ENCODE measurements at regions not wholly inside any gene's neighbourhood (a gene's known extent, or its start where the extent isn't known, plus 50 kb on each side); places are given as distances from the start of the nearest gene placed in this dataset.

DNA sequence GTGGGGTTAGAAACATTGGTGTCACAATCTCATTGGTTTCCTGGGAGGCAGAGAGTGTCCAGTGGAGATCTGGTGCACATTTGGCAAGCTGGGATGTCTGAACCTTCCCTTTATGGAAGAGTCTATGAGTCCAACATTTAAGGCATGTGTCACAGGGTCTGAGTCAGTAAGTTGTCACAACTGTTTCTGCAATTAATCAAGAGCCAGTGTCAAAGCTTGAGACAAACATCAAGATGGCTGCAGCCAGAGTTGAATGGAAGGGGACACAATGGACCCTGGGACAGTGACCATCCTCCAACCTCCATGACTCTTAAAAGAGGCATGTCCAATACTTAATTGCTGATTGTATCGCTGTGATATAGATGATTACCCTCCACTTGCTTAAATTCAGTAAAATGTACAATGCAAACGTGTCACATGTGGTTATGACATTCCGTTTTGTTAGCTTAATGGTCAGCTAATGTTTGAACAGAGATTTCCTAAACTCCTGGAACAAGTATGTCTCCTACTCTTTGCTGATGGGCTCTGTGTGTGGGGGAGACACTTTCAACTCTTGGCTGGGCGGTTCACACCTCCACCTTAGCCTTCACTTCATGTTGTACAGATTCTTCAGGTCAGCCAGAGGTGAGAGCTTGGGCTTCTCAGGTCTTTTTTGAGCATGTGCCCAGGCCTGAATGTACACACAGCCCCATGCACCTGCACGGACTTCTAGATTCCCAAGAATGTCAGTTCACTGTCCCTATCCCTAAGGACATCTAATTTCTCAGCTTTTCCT is 79.9 kb upstream of the PRR23E start (continued):
- no peak for TF ChIP-seq PLSCR1 (CRISPR knock-in tag; IDR thresholded peaks at IDR 0.05; ENCODE audit: borderline replicate concordance)
- TF ChIP-seq SSRP1 (CRISPR knock-in tag; IDR thresholded peaks at IDR 0.05), result peak; percentile 87
- TF ChIP-seq ZNF317 (CRISPR knock-in tag; IDR thresholded peaks at IDR 0.05), result 0 out of 2 replicates have a peak, but pooled peaks have one; percentile 13
- no peak for TF ChIP-seq MAZ (IDR thresholded peaks at IDR 0.05; ENCODE audit: borderline replicate concordance, low read depth, low read length)
- no peak for TF ChIP-seq MAZ (CRISPR knock-in tag; IDR thresholded peaks at IDR 0.05; ENCODE audit: low read depth)
- 0 out of 2 replicates have a peak, but pooled peaks have one; percentile 30 for TF ChIP-seq ZNF589 (CRISPR knock-in tag; conservative IDR thresholded peaks at IDR 0.05)
- no peak for TF ChIP-seq FOSL1 (CRISPR knock-in tag; IDR thresholded peaks at IDR 0.05; ENCODE audit: borderline replicate concordance)
- peak in 1 of 2 experiments; percentile 60; a peak in 1 of 4 replicates for TF ChIP-seq EP300 (IDR thresholded peaks at IDR 0.05; ENCODE audit: low read depth in 2 of 2, low read length in 2 of 2)
- 0 out of 2 replicates have a peak, but pooled peaks have one; percentile 23 for TF ChIP-seq EP300 (CRISPR knock-in tag; IDR thresholded peaks at IDR 0.05; ENCODE audit: borderline replicate concordance)
- 0 out of 2 replicates have a peak, but pooled peaks have one; percentile 55 for TF ChIP-seq ZNF615 (CRISPR knock-in tag; IDR thresholded peaks at IDR 0.05; ENCODE audit: borderline replicate concordance)
- TF ChIP-seq TRIM24 (CRISPR knock-in tag; IDR thresholded peaks at IDR 0.05), result 0 out of 2 replicates have a peak, but pooled peaks have one; percentile 22
- TF ChIP-seq SALL2 (CRISPR knock-in tag; IDR thresholded peaks at IDR 0.05), result no peak
- no peak for TF ChIP-seq SOX13 (IDR thresholded peaks at IDR 0.05)
- peak in 1 of 2 experiments; percentile 53; a peak in 2 of 4 replicates for TF ChIP-seq SOX13 (CRISPR knock-in tag; conservative IDR thresholded peaks at IDR 0.05 in 1 of 2, IDR thresholded peaks at IDR 0.05 in 1 of 2)
- TF ChIP-seq ASH2L (IDR thresholded peaks at IDR 0.05; ENCODE audit: insufficient read length, low read depth, low read length), result peak; percentile 62
- peak; percentile 20; the same call in 1 of the 2 replicates for TF ChIP-seq FOXJ3 (CRISPR knock-in tag; IDR thresholded peaks at IDR 0.05; ENCODE audit: borderline replicate concordance)
- TF ChIP-seq ZBTB21 (CRISPR knock-in tag; IDR thresholded peaks at IDR 0.05), result no peak
- TF ChIP-seq RFX1 (IDR thresholded peaks at IDR 0.05), result no peak
- TF ChIP-seq PRPF4 (IDR thresholded peaks at IDR 0.05; ENCODE audit: low read depth, low read length, poor library complexity, severe bottlenecking), result no peak
- 0 out of 2 replicates have a peak, but pooled peaks have one; percentile 35 for TF ChIP-seq ZNF552 (CRISPR knock-in tag; IDR thresholded peaks at IDR 0.05; ENCODE audit: borderline replicate concordance)
- TF ChIP-seq ZGPAT (CRISPR knock-in tag; IDR thresholded peaks at IDR 0.05), result no peak
- TF ChIP-seq, protein P1, sequence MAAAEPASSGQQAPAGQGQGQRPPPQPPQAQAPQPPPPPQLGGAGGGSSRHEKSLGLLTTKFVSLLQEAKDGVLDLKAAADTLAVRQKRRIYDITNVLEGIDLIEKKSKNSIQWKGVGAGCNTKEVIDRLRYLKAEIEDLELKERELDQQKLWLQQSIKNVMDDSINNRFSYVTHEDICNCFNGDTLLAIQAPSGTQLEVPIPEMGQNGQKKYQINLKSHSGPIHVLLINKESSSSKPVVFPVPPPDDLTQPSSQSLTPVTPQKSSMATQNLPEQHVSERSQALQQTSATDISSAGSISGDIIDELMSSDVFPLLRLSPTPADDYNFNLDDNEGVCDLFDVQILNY (CRISPR knock-in tag; conservative IDR thresholded peaks at IDR 0.05), result no peak
- 0 out of 2 replicates have a peak, but pooled peaks have one; percentile 27 for TF ChIP-seq NFIC (IDR thresholded peaks at IDR 0.05; ENCODE audit: low read length)
- TF ChIP-seq ZNF598 (CRISPR knock-in tag; IDR thresholded peaks at IDR 0.05; ENCODE audit: borderline replicate concordance), result no peak
- no peak for TF ChIP-seq ZKSCAN1 (IDR thresholded peaks at IDR 0.05; ENCODE audit: low read length)
- TF ChIP-seq FOSL2 (CRISPR knock-in tag; IDR thresholded peaks at IDR 0.05), result peak; percentile 74
- TF ChIP-seq CEBPB (IDR thresholded peaks at IDR 0.05; ENCODE audit: borderline replicate concordance, low read depth, low read length), result 0 out of 2 replicates have a peak, but pooled peaks have one; percentile 3
- TF ChIP-seq TBL1XR1 (IDR thresholded peaks at IDR 0.05; ENCODE audit: borderline replicate concordance, low read length, partially characterized antibody), result peak; percentile 34
